ENCODE measurements at regions not wholly inside any gene's neighbourhood (a gene's known extent, or its start where the extent isn't known, plus 50 kb on each side); places are given as distances from the start of the nearest gene placed in this dataset.
"Not testable (repeated sequence)": the region's sequence is repeated elsewhere in the genome, so short reads cannot be mapped to it uniquely, and the experiment has no call there.

DNA sequence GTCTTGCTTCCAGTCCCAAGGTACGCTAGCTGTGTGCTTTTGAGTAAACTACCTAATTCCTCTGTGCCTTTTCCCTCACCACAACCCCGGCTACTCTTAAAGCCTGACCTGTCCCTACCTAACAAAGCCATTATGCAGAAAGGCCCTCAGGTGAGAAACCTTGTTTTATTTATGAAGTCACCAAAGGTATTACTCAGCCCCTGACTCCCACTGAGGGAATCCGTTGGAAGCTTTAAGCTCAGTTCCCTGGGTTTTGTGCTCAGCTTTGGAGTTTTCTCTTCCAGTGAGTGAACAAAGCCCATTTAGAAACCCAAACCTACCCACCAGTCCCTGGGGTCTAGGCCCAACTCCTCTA, 90.9 kb downstream of the APIP start:
- ATAC-seq: peak in 1 of 2 donors; percentile 19
- H3K27ac ChIP-seq: peak overlapping the region; percentile 65

GRCh38 chr11:34824425-34824824, 91.8 kb downstream of the APIP start:
- Histone ChIP-seq H3K4me3 (no peak overlapping the region), H3K27me3 (ENCODE audit: low read depth) (no peaks in the 10 kb centered on the region), H3K36me3 (no peaks in the 10 kb centered on the region), H3K27ac (peak overlapping the region; percentile 65), H3K9me3 (no peaks in the 10 kb centered on the region), H3K4me1 (peaks cover 11% of the 10 kb centered on the region)
- DNase-seq (no peak), ATAC-seq (no peak)
- TF ChIP-seq, protein P1, sequence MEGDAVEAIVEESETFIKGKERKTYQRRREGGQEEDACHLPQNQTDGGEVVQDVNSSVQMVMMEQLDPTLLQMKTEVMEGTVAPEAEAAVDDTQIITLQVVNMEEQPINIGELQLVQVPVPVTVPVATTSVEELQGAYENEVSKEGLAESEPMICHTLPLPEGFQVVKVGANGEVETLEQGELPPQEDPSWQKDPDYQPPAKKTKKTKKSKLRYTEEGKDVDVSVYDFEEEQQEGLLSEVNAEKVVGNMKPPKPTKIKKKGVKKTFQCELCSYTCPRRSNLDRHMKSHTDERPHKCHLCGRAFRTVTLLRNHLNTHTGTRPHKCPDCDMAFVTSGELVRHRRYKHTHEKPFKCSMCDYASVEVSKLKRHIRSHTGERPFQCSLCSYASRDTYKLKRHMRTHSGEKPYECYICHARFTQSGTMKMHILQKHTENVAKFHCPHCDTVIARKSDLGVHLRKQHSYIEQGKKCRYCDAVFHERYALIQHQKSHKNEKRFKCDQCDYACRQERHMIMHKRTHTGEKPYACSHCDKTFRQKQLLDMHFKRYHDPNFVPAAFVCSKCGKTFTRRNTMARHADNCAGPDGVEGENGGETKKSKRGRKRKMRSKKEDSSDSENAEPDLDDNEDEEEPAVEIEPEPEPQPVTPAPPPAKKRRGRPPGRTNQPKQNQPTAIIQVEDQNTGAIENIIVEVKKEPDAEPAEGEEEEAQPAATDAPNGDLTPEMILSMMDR (IDR thresholded peaks at IDR 0.05): no peak
- intact Hi-C loops (cut with DNase I): no loop called here

More for the DNA sequence above, 90.9 kb downstream of the APIP start:
- H3K9me3 ChIP-seq: no peaks in the 10 kb centered on the region
- TF ChIP-seq, protein P1 (IDR thresholded peaks at IDR 0.05): no peak
- DNase-seq: no peak
- H3K36me3 ChIP-seq: no peaks in the 10 kb centered on the region
- no peaks in the 10 kb centered on the region for H3K27me3 ChIP-seq (ENCODE audit: low read depth)
- peaks cover 11% of the 10 kb centered on the region for H3K4me1 ChIP-seq
- H3K4me3 ChIP-seq: no peak overlapping the region
- intact Hi-C loops (cut with DNase I): no loop called here

- H3K27me3 ChIP-seq (ENCODE audit: low read depth): no peaks in the 10 kb centered on the region
- no peak for ATAC-seq
- no peak overlapping the region for H3K27ac ChIP-seq
- TF ChIP-seq, protein P1 (IDR thresholded peaks at IDR 0.05): no peak
- peaks cover 11% of the 10 kb centered on the region for H3K4me1 ChIP-seq
- H3K4me3 ChIP-seq: no peak overlapping the region
- H3K36me3 ChIP-seq: no peaks in the 10 kb centered on the region
- DNase-seq: no peak
- intact Hi-C loops (cut with DNase I): no loop called here
- no peaks in the 10 kb centered on the region for H3K9me3 ChIP-seq
Measured at GRCh38 chr11:34823639-34824038, 92.5 kb downstream of the APIP start.

- Histone ChIP-seq H3K27me3 (ENCODE audit: low read depth) (no peaks in the 10 kb centered on the region), H3K4me1 (peaks cover 11% of the 10 kb centered on the region), H3K36me3 (no peaks in the 10 kb centered on the region), H3K4me3 (no peak overlapping the region), H3K27ac (no peak overlapping the region), H3K9me3 (no peaks in the 10 kb centered on the region)
- TF ChIP-seq, protein P1 (IDR thresholded peaks at IDR 0.05): no peak
- intact Hi-C loops (cut with DNase I): no loop called here
- ATAC-seq: no peak
- DNase-seq: no peak
Measured at GRCh38 chr11:34823197-34823596, 93.0 kb downstream of the APIP start.

- ATAC-seq (no peak), DNase-seq (no peak)
- Histone ChIP-seq H3K4me1 (no peaks in the 10 kb centered on the region), H3K9me3 (no peaks in the 10 kb centered on the region), H3K27me3 (ENCODE audit: low read depth) (no peaks in the 10 kb centered on the region), H3K36me3 (no peaks in the 10 kb centered on the region), H3K4me3 (no peak overlapping the region), H3K27ac (no peak overlapping the region)
- TF ChIP-seq, protein P1 (IDR thresholded peaks at IDR 0.05): no peak
- intact Hi-C loops (cut with DNase I): no loop called here
Measured at GRCh38 chr11:34819740-34820482, 96.3 kb downstream of the APIP start.

GRCh38 chr11:34817812-34818211, 98.4 kb downstream of the APIP start:
- H3K27me3 ChIP-seq (ENCODE audit: low read depth); DNase-seq; H3K9me3 ChIP-seq; H3K4me3 ChIP-seq; H3K36me3 ChIP-seq; H3K4me1 ChIP-seq; intact Hi-C loops (cut with DNase I); H3K27ac ChIP-seq; ATAC-seq: not testable (repeated sequence)

Data from lower lobe of right lung (tissue), 2 donors.